Retinal pigment epithelial cell (primary cell): ENCODE measurements at regions not wholly inside any gene's neighbourhood (a gene's known extent, or its start where the extent isn't known, plus 50 kb on each side); places are given as distances from the start of the nearest gene placed in this dataset.

Source experiments
- DNase-seq: peaks from one replicate; pipeline ENCODE4 v3.0.0-alpha.2; 2010; ENCODE audit warnings: low read depth
- H3K4me3 ChIP-seq: 2 replicates; pipeline ENCODE4 v1.5.1; 2011; ENCODE audit warnings: mild to moderate bottlenecking, low read length, control low read depth, moderate library complexity
- TF ChIP-seq, protein P1 (sequence below): conservative IDR thresholded peaks from 2 replicates; pipeline ENCODE4 v1.5.1; 2011; ENCODE audit warnings: low read depth, low read length, control low read depth, inconsistent platforms

DNA sequence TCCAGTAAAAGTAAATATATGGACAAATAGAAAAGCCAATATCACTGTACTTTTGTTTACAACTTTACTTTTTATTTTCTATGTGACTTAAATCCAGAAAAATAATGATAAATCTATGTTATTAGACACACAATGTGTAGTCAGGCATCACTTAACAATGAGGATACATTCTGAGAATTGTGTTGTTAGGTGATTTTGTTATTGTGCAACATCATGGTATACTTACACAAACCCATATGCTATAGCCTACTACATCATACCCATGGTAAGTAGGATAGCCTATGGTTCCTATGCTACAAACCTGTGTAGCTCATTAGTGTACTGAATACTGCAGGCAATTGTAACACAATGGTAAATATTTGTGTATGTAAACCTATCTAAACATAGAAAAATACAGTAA lies 781.7 kb upstream of the GHITM start:
- TF ChIP-seq, protein P1, sequence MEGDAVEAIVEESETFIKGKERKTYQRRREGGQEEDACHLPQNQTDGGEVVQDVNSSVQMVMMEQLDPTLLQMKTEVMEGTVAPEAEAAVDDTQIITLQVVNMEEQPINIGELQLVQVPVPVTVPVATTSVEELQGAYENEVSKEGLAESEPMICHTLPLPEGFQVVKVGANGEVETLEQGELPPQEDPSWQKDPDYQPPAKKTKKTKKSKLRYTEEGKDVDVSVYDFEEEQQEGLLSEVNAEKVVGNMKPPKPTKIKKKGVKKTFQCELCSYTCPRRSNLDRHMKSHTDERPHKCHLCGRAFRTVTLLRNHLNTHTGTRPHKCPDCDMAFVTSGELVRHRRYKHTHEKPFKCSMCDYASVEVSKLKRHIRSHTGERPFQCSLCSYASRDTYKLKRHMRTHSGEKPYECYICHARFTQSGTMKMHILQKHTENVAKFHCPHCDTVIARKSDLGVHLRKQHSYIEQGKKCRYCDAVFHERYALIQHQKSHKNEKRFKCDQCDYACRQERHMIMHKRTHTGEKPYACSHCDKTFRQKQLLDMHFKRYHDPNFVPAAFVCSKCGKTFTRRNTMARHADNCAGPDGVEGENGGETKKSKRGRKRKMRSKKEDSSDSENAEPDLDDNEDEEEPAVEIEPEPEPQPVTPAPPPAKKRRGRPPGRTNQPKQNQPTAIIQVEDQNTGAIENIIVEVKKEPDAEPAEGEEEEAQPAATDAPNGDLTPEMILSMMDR, result no peak
- DNase-seq, result no peak
- no peak overlapping the region for H3K4me3 ChIP-seq

DNA sequence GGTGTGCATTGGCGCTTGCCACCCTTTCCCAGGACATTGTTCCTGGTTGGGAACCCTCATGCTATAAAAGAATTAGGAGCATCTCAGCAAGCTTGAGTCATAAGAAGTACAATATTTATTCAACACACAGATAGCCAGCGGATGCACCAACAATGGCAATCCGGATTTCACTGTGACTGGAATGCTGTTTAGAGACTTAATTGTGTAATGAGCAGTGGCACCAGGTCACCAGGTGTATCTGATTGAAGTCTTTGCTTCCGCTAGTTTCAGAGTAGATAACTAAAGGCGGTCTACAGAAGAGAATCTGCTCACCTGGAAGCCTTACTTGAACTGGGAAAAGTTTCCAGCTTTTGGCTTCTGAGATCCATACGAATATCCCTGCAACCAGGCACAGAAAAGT lies 772.3 kb upstream of the GHITM start:
- DNase-seq, result no peak
- no peak overlapping the region for H3K4me3 ChIP-seq

DNA sequence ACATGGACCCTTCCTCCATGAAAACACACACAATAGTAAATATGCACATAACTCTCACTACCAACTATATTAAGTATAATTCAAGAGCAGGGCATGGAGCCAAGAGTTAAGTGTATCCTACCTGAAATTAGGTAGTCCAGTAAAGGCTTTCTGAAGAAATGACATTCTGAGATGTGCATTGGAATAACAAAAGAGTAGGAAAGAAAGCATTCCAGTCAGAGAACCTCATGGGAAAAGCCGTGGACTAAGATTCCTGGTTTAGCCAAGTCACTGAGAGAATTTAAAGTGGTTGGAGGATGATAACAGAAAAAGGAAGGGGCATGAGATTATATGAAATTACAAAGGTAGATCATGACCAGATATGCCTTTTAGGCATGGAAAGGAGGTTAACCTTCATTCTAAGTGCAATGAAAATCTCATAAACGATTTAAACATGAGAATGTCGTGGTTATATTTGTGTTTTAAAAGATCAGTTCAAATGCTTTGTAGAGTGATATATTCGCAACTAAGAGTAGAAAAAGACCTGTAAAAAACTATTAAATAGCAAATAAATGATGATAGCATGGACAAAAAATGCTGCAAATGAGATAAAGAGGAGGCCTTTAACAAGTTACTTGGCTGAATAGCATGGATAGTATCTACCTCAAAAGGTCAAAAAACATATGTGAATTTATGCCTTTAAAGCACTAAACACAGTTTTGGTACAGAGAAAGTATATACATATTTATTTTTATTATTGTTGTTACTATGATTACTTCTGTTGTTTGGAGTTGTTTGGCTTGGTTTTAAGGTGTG lies 767.4 kb upstream of the GHITM start:
- TF ChIP-seq, protein P1, result no peak
- no peak overlapping the region for H3K4me3 ChIP-seq
- DNase-seq, result no peak

More for the DNA sequence above, 772.3 kb upstream of the GHITM start:
- TF ChIP-seq, protein P1, result no peak

DNA sequence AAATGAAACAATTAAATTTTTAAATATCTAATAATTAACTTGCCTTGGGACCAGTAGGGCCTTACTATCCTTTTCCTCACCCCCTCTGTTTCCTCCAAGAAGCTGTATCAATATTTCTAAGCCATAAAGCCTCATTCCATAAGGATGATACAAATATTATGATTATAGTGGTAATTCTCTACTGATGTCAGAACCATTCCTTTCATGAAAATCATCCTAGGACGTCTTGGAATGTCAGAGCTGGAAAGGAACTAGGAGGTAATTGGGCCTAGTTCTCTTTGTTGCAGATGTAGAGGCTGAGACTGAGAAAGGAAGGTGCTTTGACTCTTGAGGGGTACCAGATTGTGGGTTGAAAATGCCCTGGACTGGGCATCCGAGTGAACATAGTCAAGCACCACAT lies 766.7 kb upstream of the GHITM start:
- DNase-seq, result no peak
- no peak overlapping the region for H3K4me3 ChIP-seq
- TF ChIP-seq, protein P1, result no peak

DNA sequence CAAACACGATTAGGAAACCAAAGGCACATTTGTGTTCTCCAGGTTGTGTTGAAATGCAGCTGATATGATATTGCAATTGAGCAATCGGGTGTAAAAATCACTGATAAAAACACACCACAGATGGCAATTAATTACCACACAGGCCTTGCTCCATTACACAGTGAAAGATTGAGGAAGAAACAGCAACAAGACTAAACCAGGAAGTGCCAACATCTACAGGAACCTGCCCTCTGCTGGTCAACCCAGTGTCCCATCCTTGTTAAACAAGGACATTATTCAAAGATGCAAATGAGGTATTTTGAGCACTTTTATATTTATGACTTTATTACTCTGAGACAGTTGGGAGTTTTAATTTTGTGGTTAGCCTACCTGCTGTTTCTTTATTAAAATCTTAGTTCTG lies 765.6 kb upstream of the GHITM start:
- no peak overlapping the region for H3K4me3 ChIP-seq
- TF ChIP-seq, protein P1, result peak; percentile 52
- no peak for DNase-seq

DNA sequence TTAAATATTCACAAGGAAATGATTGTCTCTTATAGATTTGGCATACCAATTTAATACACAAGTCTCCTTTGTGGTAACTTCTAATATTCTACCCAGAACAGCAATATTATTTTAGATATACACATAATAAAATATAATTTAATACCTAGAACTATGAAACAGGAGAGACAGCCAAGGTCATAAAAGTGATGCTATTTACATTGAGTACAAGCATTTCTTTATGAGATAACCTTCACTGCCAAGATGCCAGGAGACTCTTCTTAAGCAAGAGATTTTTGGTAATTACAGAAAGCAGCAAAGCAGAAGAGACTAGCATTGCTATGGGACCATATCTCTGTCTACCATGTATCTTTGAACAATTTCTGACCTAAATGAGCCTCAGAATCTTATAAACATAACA lies 764.6 kb upstream of the GHITM start:
- no peak overlapping the region for H3K4me3 ChIP-seq
- TF ChIP-seq, protein P1, result no peak
- DNase-seq, result no peak

DNA sequence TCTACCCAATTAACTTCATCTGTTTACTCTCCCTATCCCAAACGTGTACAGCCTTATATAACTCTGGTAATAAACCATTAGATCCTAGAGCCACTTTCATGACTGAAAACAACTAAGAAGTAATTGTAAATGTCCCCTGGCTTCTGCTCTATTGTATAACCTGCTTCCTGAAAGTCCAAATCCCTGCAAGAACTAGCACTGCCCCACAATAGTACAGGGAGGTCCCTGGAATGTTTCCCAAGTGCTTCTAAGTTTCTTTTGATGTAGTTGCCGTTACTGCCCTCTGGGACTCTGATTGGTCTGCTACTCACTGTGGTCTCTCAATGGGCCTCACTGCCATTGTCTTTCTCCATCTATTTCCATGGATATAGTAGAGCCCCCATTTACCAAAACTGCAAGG lies 764.0 kb upstream of the GHITM start:
- no peak overlapping the region for H3K4me3 ChIP-seq
- no peak for DNase-seq
- TF ChIP-seq, protein P1, result no peak
